ENCODE measurements at regions not wholly inside any gene's neighbourhood (a gene's known extent, or its start where the extent isn't known, plus 50 kb on each side); places are given as distances from the start of the nearest gene placed in this dataset.

DNA sequence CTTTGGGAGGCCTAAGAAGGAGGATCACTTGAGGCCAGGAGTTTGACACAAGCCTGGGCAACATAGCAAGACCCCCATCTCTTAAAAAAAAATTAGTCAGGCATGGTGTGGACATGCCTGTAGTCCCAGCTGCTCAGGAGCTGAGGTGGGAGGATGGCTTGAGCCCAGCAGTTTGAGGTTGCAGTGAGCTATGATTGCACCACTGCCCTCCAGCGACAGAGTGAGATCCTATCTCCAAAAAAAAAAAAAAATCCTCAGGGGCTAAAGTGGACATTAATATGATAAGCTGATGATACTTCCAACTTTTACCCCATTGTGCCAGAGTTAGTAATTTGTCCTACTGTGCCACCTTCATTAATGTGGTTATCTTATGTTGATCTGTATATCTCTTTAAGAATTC lies 327.8 kb upstream of the FMN2 start:
- Histone ChIP-seq H3K4me1 (ENCODE audit: control insufficient read depth, insufficient read depth, low read length) (no peaks in the 10 kb centered on the region), H3K4me3 (ENCODE audit: low read depth in 2 of 2, low read length in 2 of 2) (no peak overlapping the region), H3K27me3 (ENCODE audit: control insufficient read depth, insufficient read depth, low read length) (no peaks in the 10 kb centered on the region), H3K9me3 (ENCODE audit: control insufficient read depth, insufficient read depth, low read depth, low read length) (no peaks in the 10 kb centered on the region), H3K27ac (ENCODE audit: low read length) (no peak overlapping the region), H3K36me3 (ENCODE audit: control insufficient read depth, insufficient read depth, low read length) (no peaks in the 10 kb centered on the region)
- in situ Hi-C loops (cut with HindIII; ENCODE audit: low pct_unique_long_range_greater_than_20kb, low sequenced_read_pairs) (no loop called here), intact Hi-C loops (cut with micrococcal nuclease; ENCODE audit: unreplicated experiment) (no loop called here)
- no TSS peak for BruUV-seq (replicated peaks)
- ChIA-PET POLR2A (no interaction called here), CTCF (no interaction called here)
- TF ChIP-seq CTCF (IDR thresholded peaks at IDR 0.05): no peak
- TF ChIP-seq POLR2AphosphoS5 (IDR thresholded peaks at IDR 0.05; ENCODE audit: low read depth, low read length): no peak
- TF ChIP-seq TCF7L2 (IDR thresholded peaks at IDR 0.05; ENCODE audit: low read depth, low read length): no peak
- TF ChIP-seq, protein P1, sequence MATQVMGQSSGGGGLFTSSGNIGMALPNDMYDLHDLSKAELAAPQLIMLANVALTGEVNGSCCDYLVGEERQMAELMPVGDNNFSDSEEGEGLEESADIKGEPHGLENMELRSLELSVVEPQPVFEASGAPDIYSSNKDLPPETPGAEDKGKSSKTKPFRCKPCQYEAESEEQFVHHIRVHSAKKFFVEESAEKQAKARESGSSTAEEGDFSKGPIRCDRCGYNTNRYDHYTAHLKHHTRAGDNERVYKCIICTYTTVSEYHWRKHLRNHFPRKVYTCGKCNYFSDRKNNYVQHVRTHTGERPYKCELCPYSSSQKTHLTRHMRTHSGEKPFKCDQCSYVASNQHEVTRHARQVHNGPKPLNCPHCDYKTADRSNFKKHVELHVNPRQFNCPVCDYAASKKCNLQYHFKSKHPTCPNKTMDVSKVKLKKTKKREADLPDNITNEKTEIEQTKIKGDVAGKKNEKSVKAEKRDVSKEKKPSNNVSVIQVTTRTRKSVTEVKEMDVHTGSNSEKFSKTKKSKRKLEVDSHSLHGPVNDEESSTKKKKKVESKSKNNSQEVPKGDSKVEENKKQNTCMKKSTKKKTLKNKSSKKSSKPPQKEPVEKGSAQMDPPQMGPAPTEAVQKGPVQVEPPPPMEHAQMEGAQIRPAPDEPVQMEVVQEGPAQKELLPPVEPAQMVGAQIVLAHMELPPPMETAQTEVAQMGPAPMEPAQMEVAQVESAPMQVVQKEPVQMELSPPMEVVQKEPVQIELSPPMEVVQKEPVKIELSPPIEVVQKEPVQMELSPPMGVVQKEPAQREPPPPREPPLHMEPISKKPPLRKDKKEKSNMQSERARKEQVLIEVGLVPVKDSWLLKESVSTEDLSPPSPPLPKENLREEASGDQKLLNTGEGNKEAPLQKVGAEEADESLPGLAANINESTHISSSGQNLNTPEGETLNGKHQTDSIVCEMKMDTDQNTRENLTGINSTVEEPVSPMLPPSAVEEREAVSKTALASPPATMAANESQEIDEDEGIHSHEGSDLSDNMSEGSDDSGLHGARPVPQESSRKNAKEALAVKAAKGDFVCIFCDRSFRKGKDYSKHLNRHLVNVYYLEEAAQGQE (IDR thresholded peaks at IDR 0.05; ENCODE audit: insufficient read depth in 1 of 2, low read depth in 2 of 2, low read length in 1 of 2): no peak
- TF ChIP-seq SIN3A (IDR thresholded peaks at IDR 0.05; ENCODE audit: borderline replicate concordance, insufficient read depth, low read depth, low read length): no peak
- DNase-seq (ENCODE audit: low read depth, low spot score) (no peak), ATAC-seq (no peak)

- Histone ChIP-seq H3K36me3 (ENCODE audit: control insufficient read depth, insufficient read depth, low read length) (no peaks in the 10 kb centered on the region), H3K4me1 (ENCODE audit: control insufficient read depth, insufficient read depth, low read length) (no peaks in the 10 kb centered on the region), H3K9me3 (ENCODE audit: control insufficient read depth, insufficient read depth, low read depth, low read length) (no peaks in the 10 kb centered on the region), H3K27ac (ENCODE audit: low read length) (no peak overlapping the region), H3K4me3 (ENCODE audit: low read depth in 2 of 2, low read length in 2 of 2) (no peak overlapping the region), H3K27me3 (ENCODE audit: control insufficient read depth, insufficient read depth, low read length) (no peaks in the 10 kb centered on the region)
- TF ChIP-seq TCF7L2 (IDR thresholded peaks at IDR 0.05; ENCODE audit: low read depth, low read length) (no peak), CTCF (IDR thresholded peaks at IDR 0.05) (no peak), POLR2AphosphoS5 (IDR thresholded peaks at IDR 0.05; ENCODE audit: low read depth, low read length) (no peak), SIN3A (IDR thresholded peaks at IDR 0.05; ENCODE audit: borderline replicate concordance, insufficient read depth, low read depth, low read length) (no peak)
- TF ChIP-seq, protein P1 (IDR thresholded peaks at IDR 0.05; ENCODE audit: insufficient read depth in 1 of 2, low read depth in 2 of 2, low read length in 1 of 2): no peak
- ATAC-seq (no peak), DNase-seq (ENCODE audit: low read depth, low spot score) (no peak)
- ChIA-PET CTCF (no interaction called here), POLR2A (no interaction called here)
- BruUV-seq (replicated peaks): no TSS peak
- in situ Hi-C loops (cut with HindIII; ENCODE audit: low pct_unique_long_range_greater_than_20kb, low sequenced_read_pairs) (no loop called here), intact Hi-C loops (cut with micrococcal nuclease; ENCODE audit: unreplicated experiment) (no loop called here)
Observed at GRCh38 chr1:239764546-239764945, 327.1 kb upstream of the FMN2 start.
